K562 (cell line): ENCODE measurements at regions not wholly inside any gene's neighbourhood (a gene's known extent, or its start where the extent isn't known, plus 50 kb on each side); places are given as distances from the start of the nearest gene placed in this dataset.
A peak's percentile ranks its signal among the peaks of the same experiment; 100 is the strongest.

ENCODE experiments used
- ATAC-seq: fragments of 200-7000 bp; cut with Tn5 transposase; 3 replicates; pipeline ENCODE4 v1.9.1; 2020; ENCODE audit warnings: moderate library complexity
- BruUV-seq: library from RNA; stranded (reverse); fragments of 400-500 nt; replicated peaks from 2 replicates; lab custom pipeline; 2021; lab: Mats Ljungman, UMichigan
- CTCF ChIA-PET: fragments of 300-600 bp; formaldehyde crosslinking; extraction: SDS; loops from one replicate; lab custom pipeline; 2021; ENCODE audit warnings: low intra/inter-chr PET ratio; lab: Yijun Ruan, JAX
- POLR2A ChIA-PET: fragments of 300-600, 350-650 bp; sonication (Branson Sonifier 250); formaldehyde crosslinking; extraction: SDS; loops from one replicate; lab custom pipeline; 2021; ENCODE audit warnings: antibody characterized with exemption, inconsistent platforms; lab: Yijun Ruan, JAX
- DNase-seq, 4 experiments: peaks; one replicate each; pipeline versions ENCODE4 v3.0.0 to v3.0.0-alpha.2; 2011 to 2018; ENCODE audit warnings: low spot score in 3 of 4, mixed read lengths in 3 of 4; ENCODE audit errors: extremely low read depth in 1 of 4
- FAIRE-seq: peaks from 2 replicates; lab custom pipeline; 2011; peaks lifted over from hg19 to GRCh38; lab: Jason Lieb, UNC
- H2AFZ ChIP-seq: 2 replicates; pipeline ENCODE4 v1.6.0; 2011; ENCODE audit warnings: low read depth, low read length, control low read depth, inconsistent platforms
- H3K27ac ChIP-seq: fragments of 200-600 bp; 3 replicates; pipeline ENCODE4 v1.8.0; 2011; ENCODE audit warnings: low read depth, mild to moderate bottlenecking, control low read depth, inconsistent platforms, low read length, moderate library complexity, mixed read lengths; ENCODE audit errors: extremely low read depth
- H3K27me3 ChIP-seq, 2 experiments: fragments of 300-600 bp in 1 of 2; 2 replicates in 1 of 2; 3 replicates in 1 of 2; pipeline versions ENCODE4 v1.6.0 to v1.8.0; 2011; ENCODE audit warnings: inconsistent platforms in 2 of 2, low read length in 2 of 2, mild to moderate bottlenecking in 1 of 2, mixed read lengths in 1 of 2, moderate library complexity in 1 of 2; ENCODE audit not compliant: control insufficient read depth in 2 of 2, insufficient read depth in 2 of 2
- H3K36me3 ChIP-seq: fragments of 300-600 bp; 3 replicates; pipeline ENCODE4 v1.8.0; 2011; ENCODE audit warnings: mild to moderate bottlenecking, low read length, inconsistent platforms; ENCODE audit not compliant: control insufficient read depth, insufficient read depth
- H3K4me1 ChIP-seq, 2 experiments: fragments of 200-600 bp in 1 of 2; replicated peaks in 1 of 2; 2 replicates in 1 of 2; 3 replicates in 1 of 2; pipeline versions ENCODE4 v1.5.1 to v1.8.0; 2011; ENCODE audit warnings: inconsistent platforms in 2 of 2, low read length in 2 of 2, mild to moderate bottlenecking in 1 of 2, mixed read lengths in 1 of 2, moderate library complexity in 1 of 2; ENCODE audit not compliant: control insufficient read depth in 2 of 2, insufficient read depth in 2 of 2
- H3K4me2 ChIP-seq: 2 replicates; pipeline ENCODE4 v1.6.1; 2011; ENCODE audit warnings: low read length, control low read depth, inconsistent platforms, mixed read lengths; ENCODE audit not compliant: insufficient read depth
- H3K4me3 ChIP-seq: fragments of 200-600 bp; sonication (generic), shearing (Covaris generic); 2 replicates; pipeline ENCODE4 v1.5.1; 2016; ENCODE audit warnings: control low read depth, inconsistent platforms
- H3K79me2 ChIP-seq: fragments of 200-600 bp; 3 replicates; pipeline ENCODE4 v1.8.0; 2011; ENCODE audit warnings: low read length, inconsistent platforms; ENCODE audit not compliant: control insufficient read depth, insufficient read depth
- H3K9ac ChIP-seq, 2 experiments: 2 replicates each; pipeline versions ENCODE4 v1.6.0 to v1.6.1; 2011; ENCODE audit warnings: low read depth in 2 of 2, low read length in 2 of 2, control low read depth in 1 of 2, inconsistent platforms in 1 of 2, mild to moderate bottlenecking in 1 of 2, mixed read lengths in 1 of 2; ENCODE audit not compliant: insufficient read depth in 1 of 2
- H3K9me1 ChIP-seq: one replicate; pipeline ENCODE4 v1.6.0; 2011; ENCODE audit warnings: inconsistent platforms, mild to moderate bottlenecking, low read length, moderate library complexity; ENCODE audit not compliant: control insufficient read depth, insufficient read depth
- H3K9me3 ChIP-seq: replicated peaks from 2 replicates; pipeline ENCODE4 v1.5.1; 2011; ENCODE audit warnings: low read depth, low read length, inconsistent platforms; ENCODE audit not compliant: control insufficient read depth, insufficient read depth
- H4K20me1 ChIP-seq: replicated peaks from 2 replicates; pipeline ENCODE4 v1.6.1; 2011; ENCODE audit warnings: low read length, inconsistent platforms, mixed read lengths; ENCODE audit not compliant: control insufficient read depth, insufficient read depth
- ZFX ChIP-seq: sonication (generic); formaldehyde crosslinking; IDR thresholded peaks from 2 replicates; pipeline ENCODE4 v1.8.0; 2022; ENCODE audit warnings: mild to moderate bottlenecking, missing genetic modification reagents, moderate library complexity
- ZNF23 ChIP-seq: fragments of 250-450 bp; sonication (Bioruptor Pico); IDR thresholded peaks from 2 replicates; pipeline ENCODE4 v1.4.0; 2020; ENCODE audit warnings: mild to moderate bottlenecking
- WGBS: fragments of 100-300 bp; shearing (Covaris generic); methylation state at CpG from one replicate; pipeline ENCODE4 v1.1.6; 2016; ENCODE audit warnings: low coverage, mixed read lengths; ENCODE audit not compliant: insufficient coverage; ENCODE audit errors: missing lambda C conversion rate; 5-methylcytosine and 5-hydroxymethylcytosine counted together
- in situ Hi-C: fragments of 300-500 bp; cut with MboI; formaldehyde crosslinking; loops from 4 replicates; pipeline ENCODE4 v1.15.0; 2018; ENCODE audit warnings: inconsistent platforms, mixed read lengths
- intact Hi-C: fragments of 100-400 bp; cut with micrococcal nuclease; formaldehyde crosslinking; loops from 2 replicates; pipeline ENCODE4 v1.14.2; 2022
- TF ChIP-seq, protein P1 (sequence below): fragments of 250-450 bp; sonication (Bioruptor Pico); IDR thresholded peaks from 2 replicates; pipeline ENCODE4 v1.9.0; 2021; ENCODE audit warnings: mild to moderate bottlenecking

DNA sequence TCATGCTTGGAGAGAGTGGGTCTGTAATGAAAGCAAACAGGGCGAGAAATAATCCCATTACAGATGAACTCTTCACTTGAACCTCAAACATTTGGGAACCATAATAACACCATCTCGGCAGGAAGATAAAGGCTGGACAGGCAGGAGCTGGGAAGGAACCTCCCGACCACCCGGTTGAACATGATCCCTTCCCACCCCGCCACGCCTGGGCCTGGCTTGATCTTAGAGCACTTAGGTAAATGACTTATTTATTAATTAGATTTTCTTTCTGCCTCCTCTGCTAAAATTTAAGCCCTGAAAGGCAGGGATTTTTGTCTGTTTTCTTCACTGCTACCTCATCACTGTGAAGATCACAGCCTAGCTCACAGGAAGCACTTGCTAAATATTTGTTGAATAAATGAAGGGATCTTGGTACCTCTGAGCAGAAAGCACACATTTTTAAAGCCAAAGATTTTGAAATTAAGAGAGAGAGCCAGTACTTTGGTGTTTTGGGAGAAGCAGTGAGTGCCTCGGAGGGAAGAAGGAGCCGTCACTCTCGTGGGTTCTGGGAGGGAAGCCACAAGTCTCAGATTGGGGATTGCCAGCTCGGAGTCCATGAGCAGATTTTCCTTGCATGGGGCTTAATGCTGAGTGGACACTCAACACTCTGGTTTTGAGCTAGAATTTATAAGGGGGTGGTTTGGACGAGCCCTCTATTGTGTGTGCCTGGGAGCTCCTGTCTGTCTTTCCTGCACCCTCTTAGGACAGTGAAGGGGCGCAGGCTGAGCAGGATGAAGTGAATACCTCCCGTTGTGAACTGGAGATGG is 133.3 kb downstream of the MACROH2A1 start:
- POLR2A ChIA-PET: interaction anchor here (0.8 to 2.5 kb wide), 4 partner anchors 10 to 90 kb away, joined by 3 to 8 read pairs (median 3); no protein-coding TSS in a partner anchor
- no TSS peak for BruUV-seq
- intact Hi-C loops (no loop called here), in situ Hi-C loops (no loop called here)
- ATAC-seq (peak; percentile 22; the same call in 2 of the 3 replicates), DNase-seq (no peak)
- CTCF ChIA-PET: no interaction called here
- H3K79me2 ChIP-seq: no peaks in the 10 kb centered on the region
- H3K27me3 ChIP-seq: no peaks in the 10 kb centered on the region
- no peaks in the 10 kb centered on the region for H4K20me1 ChIP-seq
- H3K36me3 ChIP-seq: no peaks in the 10 kb centered on the region
- no peak overlapping the region for H3K9ac ChIP-seq
- TF ChIP-seq ZFX (CRISPR knock-in tag) (0 out of 2 replicates have a peak, but pooled peaks have one; percentile 16), ZNF23 (CRISPR knock-in tag) (no peak)
- TF ChIP-seq, protein P1, sequence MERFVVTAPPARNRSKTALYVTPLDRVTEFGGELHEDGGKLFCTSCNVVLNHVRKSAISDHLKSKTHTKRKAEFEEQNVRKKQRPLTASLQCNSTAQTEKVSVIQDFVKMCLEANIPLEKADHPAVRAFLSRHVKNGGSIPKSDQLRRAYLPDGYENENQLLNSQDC: no peak
- TF ChIP-seq, all 486 proteins: peak for 1
- H3K27ac ChIP-seq: no peak overlapping the region
- peaks cover 3 to 6% of the 10 kb centered on the region in 2 experiments; a peak in 3 of 5 replicates for H3K4me1 ChIP-seq
- H3K9me3 ChIP-seq: no peaks in the 10 kb centered on the region
- no peaks in the 10 kb centered on the region for H3K9me1 ChIP-seq
- 68% methylated on average over 13 of the region's 13 CpGs for WGBS
- H3K4me2 ChIP-seq: no peak overlapping the region
- no peak overlapping the region for H3K4me3 ChIP-seq
- no peak for FAIRE-seq
- H2AFZ ChIP-seq: no peak overlapping the region
